ENCODE measurements at regions not wholly inside any gene's neighbourhood (a gene's known extent, or its start where the extent isn't known, plus 50 kb on each side); places are given as distances from the start of the nearest gene placed in this dataset.

DNA sequence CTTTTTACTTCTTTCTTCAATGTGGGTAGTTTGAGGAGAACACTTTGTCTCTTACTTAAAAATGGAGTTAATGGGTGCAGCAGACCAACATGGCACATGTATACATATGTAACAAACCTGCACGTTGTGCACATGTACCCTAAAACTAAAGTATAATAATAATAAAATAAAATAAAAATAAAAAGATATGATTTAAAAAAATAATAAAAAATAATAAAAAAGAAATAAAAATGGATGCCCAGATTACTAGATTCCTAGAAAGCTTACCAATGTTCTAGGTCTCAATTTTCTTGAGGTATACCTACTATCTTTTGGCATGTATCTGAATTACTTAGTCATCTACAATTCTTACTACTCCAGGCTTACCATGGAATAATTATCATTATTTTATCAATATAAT lies 2001.6 kb upstream of the CDH9 start:
- TF ChIP-seq GATA2 (IDR thresholded peaks at IDR 0.05; ENCODE audit: low read depth, low read length) (no peak), GATA3 (IDR thresholded peaks at IDR 0.05; ENCODE audit: low read depth, low read length) (no peak)
